ENCODE measurements at regions not wholly inside any gene's neighbourhood (a gene's known extent, or its start where the extent isn't known, plus 50 kb on each side); places are given as distances from the start of the nearest gene placed in this dataset.

DNA sequence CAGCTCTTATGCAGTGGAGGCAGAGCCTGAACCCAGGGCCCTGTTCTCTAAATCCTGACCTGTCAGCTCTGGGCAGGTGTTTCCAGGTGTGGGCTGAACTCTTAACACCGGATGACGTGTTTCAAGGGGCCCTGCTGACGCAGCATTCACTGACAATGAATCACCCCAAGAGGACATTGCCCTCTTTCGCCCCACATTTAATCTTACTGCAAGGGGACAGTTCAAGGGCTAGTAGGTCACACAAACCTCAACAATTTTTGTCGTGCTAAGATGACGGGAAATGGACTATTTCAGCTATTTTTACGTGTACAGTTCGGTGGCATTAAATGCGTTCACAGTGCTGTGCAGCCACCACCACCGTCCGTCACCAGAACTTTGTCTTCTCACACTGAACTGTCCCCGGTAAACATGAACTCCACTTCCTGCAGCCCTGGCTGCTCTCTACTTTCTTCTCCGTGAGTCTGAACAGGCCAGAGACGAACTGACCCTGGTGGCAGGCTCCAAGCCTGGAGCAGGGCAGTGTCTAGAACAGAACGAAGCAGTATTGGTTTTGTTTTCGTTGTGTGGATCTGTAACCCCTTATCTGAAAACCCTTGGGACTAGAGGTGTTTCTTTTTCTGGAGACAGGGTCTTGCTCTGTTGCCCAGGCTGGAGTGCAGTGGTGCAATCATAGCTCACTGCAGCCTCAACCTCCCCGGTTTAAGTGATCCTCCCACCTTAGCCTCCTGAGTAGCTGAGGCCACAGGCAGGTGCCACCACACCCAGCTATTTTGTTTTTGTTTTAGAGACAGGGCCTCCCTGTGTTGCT lies 88.4 kb upstream of the CIBAR2 start (continued):
- TF ChIP-seq, protein P1, sequence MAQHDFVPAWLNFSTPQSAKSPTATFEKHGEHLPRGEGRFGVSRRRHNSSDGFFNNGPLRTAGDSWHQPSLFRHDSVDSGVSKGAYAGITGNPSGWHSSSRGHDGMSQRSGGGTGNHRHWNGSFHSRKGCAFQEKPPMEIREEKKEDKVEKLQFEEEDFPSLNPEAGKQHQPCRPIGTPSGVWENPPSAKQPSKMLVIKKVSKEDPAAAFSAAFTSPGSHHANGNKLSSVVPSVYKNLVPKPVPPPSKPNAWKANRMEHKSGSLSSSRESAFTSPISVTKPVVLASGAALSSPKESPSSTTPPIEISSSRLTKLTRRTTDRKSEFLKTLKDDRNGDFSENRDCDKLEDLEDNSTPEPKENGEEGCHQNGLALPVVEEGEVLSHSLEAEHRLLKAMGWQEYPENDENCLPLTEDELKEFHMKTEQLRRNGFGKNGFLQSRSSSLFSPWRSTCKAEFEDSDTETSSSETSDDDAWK (CRISPR knock-in tag; IDR thresholded peaks at IDR 0.05), result no peak
- TF ChIP-seq ZNF382 (CRISPR knock-in tag; IDR thresholded peaks at IDR 0.05; ENCODE audit: borderline replicate concordance), result no peak
- no peak for TF ChIP-seq IKZF4 (CRISPR knock-in tag; IDR thresholded peaks at IDR 0.05; ENCODE audit: borderline replicate concordance, low read depth, not compliant biosample characterization)
- TF ChIP-seq EP300 (IDR thresholded peaks at IDR 0.05; ENCODE audit: low read depth in 2 of 2, low read length in 2 of 2), result peak in 1 of 2 experiments; percentile 1; a peak in 1 of 4 replicates
- no peak for TF ChIP-seq EP300 (CRISPR knock-in tag; IDR thresholded peaks at IDR 0.05; ENCODE audit: borderline replicate concordance)
- peak; percentile 50 for TF ChIP-seq GATAD2A (CRISPR knock-in tag; IDR thresholded peaks at IDR 0.05)
- TF ChIP-seq, protein P2, sequence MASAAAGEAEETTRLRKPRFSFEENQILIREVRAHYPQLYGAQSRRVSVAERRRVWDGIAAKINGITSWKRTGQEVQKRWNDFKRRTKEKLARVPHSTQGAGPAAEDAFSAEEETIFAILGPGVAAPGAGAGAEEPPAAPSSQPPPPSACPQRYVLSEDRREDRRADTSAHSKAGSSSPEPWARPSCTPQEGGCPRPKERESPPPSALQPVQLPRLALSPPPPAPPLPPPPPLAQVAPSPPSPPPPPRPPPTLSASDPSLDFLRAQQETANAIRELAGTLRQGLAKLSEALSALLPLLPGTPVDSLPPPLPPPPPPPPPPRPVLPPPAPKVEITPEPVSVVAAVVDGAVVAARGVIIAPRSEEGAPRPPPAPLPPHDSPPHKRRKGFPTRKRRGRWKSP (CRISPR knock-in tag; IDR thresholded peaks at IDR 0.05), result no peak
- TF ChIP-seq ZNF589 (CRISPR knock-in tag; conservative IDR thresholded peaks at IDR 0.05), result no peak
- no peak for TF ChIP-seq ZNF616 (CRISPR knock-in tag; IDR thresholded peaks at IDR 0.05; ENCODE audit: low read depth)
- TF ChIP-seq, protein P3, sequence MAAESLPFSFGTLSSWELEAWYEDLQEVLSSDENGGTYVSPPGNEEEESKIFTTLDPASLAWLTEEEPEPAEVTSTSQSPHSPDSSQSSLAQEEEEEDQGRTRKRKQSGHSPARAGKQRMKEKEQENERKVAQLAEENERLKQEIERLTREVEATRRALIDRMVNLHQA (CRISPR knock-in tag; IDR thresholded peaks at IDR 0.05), result no peak
- peak; percentile 96 for TF ChIP-seq FOSL2 (CRISPR knock-in tag; IDR thresholded peaks at IDR 0.05)
- no peak for TF ChIP-seq SOX13 (IDR thresholded peaks at IDR 0.05)
- TF ChIP-seq SOX13 (CRISPR knock-in tag; conservative IDR thresholded peaks at IDR 0.05 in 1 of 2, IDR thresholded peaks at IDR 0.05 in 1 of 2), result peak in 1 of 2 experiments; percentile 33; a peak in 1 of 4 replicates
- no peak for TF ChIP-seq ZBTB1 (CRISPR knock-in tag; IDR thresholded peaks at IDR 0.05; ENCODE audit: borderline replicate concordance)
- no peak for TF ChIP-seq ZSCAN20 (CRISPR knock-in tag; IDR thresholded peaks at IDR 0.05; ENCODE audit: borderline replicate concordance)
- TF ChIP-seq, protein P4, sequence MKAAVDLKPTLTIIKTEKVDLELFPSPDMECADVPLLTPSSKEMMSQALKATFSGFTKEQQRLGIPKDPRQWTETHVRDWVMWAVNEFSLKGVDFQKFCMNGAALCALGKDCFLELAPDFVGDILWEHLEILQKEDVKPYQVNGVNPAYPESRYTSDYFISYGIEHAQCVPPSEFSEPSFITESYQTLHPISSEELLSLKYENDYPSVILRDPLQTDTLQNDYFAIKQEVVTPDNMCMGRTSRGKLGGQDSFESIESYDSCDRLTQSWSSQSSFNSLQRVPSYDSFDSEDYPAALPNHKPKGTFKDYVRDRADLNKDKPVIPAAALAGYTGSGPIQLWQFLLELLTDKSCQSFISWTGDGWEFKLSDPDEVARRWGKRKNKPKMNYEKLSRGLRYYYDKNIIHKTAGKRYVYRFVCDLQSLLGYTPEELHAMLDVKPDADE (CRISPR knock-in tag; IDR thresholded peaks at IDR 0.05), result no peak
- TF ChIP-seq ZNF121 (CRISPR knock-in tag; IDR thresholded peaks at IDR 0.05), result peak; percentile 100
- TF ChIP-seq FOXA3 (CRISPR knock-in tag; IDR thresholded peaks at IDR 0.05), result peak; percentile 58
- TF ChIP-seq, protein P5, sequence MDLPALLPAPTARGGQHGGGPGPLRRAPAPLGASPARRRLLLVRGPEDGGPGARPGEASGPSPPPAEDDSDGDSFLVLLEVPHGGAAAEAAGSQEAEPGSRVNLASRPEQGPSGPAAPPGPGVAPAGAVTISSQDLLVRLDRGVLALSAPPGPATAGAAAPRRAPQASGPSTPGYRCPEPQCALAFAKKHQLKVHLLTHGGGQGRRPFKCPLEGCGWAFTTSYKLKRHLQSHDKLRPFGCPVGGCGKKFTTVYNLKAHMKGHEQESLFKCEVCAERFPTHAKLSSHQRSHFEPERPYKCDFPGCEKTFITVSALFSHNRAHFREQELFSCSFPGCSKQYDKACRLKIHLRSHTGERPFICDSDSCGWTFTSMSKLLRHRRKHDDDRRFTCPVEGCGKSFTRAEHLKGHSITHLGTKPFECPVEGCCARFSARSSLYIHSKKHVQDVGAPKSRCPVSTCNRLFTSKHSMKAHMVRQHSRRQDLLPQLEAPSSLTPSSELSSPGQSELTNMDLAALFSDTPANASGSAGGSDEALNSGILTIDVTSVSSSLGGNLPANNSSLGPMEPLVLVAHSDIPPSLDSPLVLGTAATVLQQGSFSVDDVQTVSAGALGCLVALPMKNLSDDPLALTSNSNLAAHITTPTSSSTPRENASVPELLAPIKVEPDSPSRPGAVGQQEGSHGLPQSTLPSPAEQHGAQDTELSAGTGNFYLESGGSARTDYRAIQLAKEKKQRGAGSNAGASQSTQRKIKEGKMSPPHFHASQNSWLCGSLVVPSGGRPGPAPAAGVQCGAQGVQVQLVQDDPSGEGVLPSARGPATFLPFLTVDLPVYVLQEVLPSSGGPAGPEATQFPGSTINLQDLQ (CRISPR knock-in tag; IDR thresholded peaks at IDR 0.05), result no peak
- peak; percentile 57; the same call in 1 of the 2 replicates for TF ChIP-seq AKAP8 (CRISPR knock-in tag; IDR thresholded peaks at IDR 0.05)
- TF ChIP-seq PITX1 (CRISPR knock-in tag; IDR thresholded peaks at IDR 0.05), result peak; percentile 68
- TF ChIP-seq ZNF605 (CRISPR knock-in tag; IDR thresholded peaks at IDR 0.05), result peak; percentile 73
- TF ChIP-seq ZNF891 (CRISPR knock-in tag; IDR thresholded peaks at IDR 0.05), result 0 out of 2 replicates have a peak, but pooled peaks have one; percentile 24
- 0 out of 2 replicates have a peak, but pooled peaks have one; percentile 11 for TF ChIP-seq ZNF670 (CRISPR knock-in tag; IDR thresholded peaks at IDR 0.05; ENCODE audit: borderline replicate concordance)
